ENCODE measurements at regions not wholly inside any gene's neighbourhood (a gene's known extent, or its start where the extent isn't known, plus 50 kb on each side); places are given as distances from the start of the nearest gene placed in this dataset.

DNA sequence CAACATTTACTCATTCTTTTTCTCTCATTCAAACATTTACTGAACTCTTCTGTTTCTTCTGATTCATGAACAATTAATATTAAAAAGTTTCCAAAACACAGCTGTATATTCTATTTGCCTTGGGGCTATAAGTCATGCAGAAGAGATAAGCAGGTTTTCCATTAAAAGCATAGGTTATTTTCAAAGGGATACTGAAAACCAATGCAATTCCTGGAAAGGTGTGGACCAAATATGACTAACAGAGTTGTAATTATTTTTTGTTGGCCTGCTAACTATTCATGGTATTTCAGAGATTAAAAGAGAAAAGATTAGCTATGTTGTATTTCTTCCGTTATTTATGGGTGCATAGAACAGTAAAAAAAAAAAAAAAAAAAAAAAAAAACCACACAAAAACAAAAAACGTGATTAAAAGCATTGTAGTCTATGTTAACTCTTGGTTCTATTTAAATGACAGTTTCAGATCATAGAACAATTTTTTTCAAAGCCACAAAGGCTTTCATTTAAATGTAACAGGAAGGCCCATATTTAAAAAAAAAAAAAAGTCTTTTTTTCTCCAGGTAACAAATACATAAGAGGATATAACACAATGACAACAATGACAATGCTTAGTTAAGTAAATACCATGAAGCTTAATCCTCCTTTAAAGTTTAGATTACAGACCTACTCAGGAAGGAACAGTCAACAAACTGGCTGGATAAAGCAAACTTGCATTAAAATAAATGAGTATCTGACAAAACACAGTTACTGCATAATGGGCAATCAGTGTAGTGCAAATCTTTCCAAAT lies 1042.9 kb downstream of the GATA3 start:
- TF ChIP-seq, protein P1, sequence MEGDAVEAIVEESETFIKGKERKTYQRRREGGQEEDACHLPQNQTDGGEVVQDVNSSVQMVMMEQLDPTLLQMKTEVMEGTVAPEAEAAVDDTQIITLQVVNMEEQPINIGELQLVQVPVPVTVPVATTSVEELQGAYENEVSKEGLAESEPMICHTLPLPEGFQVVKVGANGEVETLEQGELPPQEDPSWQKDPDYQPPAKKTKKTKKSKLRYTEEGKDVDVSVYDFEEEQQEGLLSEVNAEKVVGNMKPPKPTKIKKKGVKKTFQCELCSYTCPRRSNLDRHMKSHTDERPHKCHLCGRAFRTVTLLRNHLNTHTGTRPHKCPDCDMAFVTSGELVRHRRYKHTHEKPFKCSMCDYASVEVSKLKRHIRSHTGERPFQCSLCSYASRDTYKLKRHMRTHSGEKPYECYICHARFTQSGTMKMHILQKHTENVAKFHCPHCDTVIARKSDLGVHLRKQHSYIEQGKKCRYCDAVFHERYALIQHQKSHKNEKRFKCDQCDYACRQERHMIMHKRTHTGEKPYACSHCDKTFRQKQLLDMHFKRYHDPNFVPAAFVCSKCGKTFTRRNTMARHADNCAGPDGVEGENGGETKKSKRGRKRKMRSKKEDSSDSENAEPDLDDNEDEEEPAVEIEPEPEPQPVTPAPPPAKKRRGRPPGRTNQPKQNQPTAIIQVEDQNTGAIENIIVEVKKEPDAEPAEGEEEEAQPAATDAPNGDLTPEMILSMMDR (IDR thresholded peaks at IDR 0.05): no peak
- TF ChIP-seq EP300 (IDR thresholded peaks at IDR 0.05) (no peak), POLR2AphosphoS5 (IDR thresholded peaks at IDR 0.05) (no peak), POLR2A (IDR thresholded peaks at IDR 0.05) (no peak)
